ENCODE measurements at regions not wholly inside any gene's neighbourhood (a gene's known extent, or its start where the extent isn't known, plus 50 kb on each side); places are given as distances from the start of the nearest gene placed in this dataset.

DNA sequence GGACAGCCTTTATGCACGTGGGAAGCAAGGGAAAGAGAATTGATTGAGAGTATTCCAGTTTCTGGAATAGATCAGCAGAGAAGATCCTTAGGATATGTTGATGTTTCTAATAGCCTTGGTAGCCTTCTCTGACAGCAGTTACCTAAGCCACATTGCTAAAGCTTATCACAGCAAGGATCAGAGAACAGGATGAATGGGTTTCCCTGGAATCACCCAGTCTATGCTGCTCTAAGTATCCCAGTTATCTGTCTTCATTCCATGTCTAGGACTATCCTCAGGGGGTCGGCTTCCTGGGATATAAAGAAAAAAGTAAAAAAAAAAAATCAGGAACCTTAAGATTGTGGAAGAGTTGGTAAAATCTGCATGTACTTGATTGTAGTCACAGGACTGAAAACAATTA is 352.0 kb upstream of the AKR1E2 start:
- no peak for DNase-seq

DNA sequence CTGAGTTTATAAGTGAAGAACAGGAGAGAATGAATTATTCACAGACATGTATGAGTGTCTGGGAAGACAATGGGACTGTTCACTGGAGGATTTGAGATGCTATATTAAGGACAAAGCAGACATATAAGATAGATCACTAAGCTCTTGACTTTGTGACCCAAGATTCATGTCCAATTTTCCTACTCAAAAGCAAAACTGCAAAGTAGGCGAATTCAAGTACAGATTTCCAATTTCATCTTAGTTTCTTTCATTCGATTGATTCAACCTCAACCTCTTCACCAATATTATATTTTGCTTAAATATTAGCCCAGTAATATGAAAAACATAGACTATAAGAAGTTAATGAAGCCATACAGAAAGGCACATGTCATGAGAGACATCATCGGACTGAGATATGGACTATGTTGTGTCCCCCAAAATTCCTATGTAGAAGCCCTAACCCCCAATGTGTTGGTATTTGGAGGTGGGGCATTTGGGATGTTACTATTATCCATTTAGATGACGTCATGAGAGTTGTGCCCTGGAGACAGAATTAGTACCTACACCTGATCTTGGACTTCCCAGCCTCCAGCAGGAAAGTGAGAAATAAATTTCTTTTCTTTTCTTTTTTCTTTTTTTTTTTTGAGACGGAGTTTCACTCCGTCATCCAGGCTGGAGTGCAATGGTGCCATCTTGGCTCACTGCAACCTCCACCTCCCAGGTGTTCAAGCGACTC is 353.7 kb upstream of the AKR1E2 start:
- no peak for DNase-seq

DNA sequence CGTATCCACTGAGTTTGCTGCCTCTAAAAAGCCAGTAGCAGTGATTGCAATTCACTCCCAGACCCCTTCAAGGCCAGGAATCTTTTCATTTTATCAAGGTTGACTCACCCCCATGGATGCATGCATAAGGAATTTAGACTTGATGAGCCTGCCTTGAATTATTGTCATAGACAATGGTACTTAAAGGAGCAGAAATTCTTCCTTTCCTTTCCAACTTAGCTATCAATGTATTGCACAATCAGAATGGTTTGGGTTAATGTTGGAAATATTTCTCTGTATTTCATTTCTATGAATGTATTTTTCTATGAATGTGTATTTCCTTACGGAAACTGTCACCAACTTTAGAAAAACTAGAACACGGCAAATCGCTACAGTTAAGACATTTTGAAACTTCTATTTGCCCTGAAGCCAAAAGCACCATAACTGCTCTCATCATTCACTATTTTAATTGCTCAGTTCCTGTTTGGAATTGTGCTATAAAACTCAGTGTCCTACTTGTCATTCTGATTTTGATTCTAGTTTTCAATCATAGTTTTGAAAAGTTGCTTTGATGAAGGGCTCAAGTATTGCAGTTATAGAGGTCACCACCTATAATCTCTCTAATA is 355.7 kb upstream of the AKR1E2 start:
- DNase-seq = no peak

DNA sequence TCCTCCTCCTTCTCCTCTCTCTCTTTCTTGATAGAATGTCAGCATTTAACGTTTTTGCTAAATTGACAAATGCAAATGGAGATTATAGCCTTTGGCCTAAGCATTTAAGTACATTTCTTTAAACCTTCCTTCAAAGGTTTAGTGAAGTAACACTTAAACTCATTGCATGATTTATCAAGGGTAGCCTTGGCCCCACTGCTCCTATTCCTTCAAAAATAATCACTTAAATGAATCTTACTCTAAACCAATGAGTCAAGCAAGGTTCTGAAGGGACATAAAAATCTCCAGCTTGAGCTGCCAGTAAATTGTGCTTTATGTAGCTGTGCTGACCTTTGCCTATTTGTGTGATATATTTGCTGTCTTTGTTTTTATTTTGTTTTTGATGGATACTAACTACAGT is 358.5 kb upstream of the AKR1E2 start:
- no peak for DNase-seq

DNA sequence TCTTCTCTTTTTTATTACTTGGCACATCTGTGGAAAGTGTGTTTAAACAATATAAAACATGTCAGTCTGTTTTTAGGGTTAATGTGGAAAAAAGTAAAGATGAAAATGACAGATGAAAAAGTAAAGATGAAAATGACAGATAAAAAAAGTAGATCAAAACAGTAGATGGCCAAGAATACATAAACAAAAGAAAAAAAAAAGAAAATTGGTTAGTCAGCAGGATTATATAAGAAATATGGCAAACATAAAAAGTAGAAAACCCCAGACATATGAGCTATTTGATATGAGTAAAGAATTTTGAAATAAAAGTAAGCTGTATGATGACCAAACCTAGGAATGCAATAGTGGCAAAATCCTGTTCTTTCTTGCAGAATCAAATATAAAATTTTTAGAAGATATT is 365.7 kb upstream of the AKR1E2 start:
- no peak for DNase-seq

DNA sequence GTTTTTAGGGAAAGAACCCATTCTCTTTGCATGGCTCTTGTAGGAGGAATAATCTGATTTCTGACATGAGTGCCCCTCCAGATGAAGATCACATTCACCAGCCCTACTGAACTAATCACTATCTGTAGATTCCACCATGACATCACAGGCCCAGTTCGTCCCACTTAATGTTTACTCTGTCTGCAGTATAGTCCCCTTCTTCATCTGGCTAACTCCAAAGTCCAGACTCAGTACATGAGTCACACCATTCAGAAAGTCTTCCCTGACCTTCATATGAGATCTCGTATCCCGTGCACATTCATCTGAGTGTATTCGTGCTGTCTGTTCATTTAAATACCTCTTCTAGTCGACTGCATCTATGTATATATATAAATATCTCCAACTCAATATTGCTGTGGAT is 366.5 kb upstream of the AKR1E2 start:
- no peak for DNase-seq

DNA sequence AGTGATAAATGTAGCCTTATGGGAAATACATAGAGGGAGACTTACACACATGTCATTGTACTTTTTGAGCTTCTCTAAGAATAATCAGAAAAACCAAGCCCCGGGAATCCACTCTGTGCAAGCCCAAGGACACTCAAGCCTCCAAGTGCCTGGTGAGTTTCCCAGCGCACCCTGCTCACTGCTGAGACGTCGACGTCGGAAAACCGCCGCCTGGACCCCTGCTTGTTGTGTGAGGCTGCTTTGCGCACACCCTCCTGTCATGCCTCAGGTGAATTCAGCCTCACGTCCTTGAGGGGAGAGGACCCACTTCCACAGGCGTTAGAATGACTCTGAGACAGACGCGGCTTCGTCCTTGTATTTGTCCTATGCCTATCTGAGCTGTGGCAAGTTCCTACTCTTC is 368.4 kb upstream of the AKR1E2 start:
- no peak for DNase-seq

DNA sequence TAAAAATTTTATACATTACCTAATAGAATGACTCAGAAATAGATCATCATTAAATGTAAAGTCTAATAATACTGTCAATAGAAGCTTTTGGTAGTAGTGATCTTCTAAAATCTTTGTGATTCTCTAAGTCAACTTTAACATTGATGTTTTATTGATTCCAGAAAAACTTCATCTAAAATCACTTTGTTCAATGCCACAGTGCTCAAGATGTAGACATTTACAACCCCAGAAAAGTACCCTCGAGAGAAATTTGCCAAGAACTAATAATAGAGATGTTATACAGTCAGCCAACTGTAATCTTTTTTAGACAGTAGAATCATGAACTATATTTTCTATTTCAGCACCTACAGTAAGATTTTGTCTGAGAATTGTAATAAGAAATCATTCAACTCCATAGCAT is 369.2 kb upstream of the AKR1E2 start:
- no peak for DNase-seq

DNA sequence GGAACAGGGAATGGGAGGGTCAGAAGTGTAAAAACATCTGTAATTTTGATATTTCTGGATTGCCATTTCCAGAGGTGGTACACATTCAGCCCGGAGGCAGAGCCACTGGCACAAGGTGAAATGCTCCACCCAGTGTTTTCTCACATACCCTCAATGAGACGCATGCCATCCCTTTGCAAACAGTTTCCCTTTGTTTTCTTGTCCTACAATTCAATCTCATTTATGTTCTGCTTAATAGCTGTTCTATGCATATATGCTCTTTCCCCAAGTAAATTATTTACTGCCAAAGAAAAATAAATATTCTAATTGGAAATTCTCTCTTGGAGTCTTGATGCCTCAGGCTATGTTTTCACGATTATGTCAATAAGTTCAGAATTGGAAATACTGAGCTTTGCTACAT is 369.7 kb upstream of the AKR1E2 start:
- DNase-seq = no peak

DNA sequence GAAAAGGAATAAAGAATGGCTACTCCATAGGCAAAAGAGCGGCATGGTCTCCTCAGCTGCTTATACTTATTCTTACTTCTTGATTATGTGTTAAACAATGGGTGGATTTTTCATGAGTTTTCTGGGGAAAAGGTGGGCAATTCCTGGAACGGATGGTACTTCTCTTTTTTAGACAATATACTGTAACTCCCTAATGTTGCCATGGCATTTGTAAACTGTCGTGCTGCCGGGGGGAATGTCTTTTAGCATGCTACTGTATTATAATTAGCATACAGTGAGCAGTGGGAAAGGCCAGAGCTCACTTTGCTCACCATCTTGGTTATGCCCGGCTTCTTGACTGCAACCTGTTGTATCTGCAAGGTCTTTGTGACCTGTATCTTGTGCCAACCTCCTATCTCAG is 372.1 kb upstream of the AKR1E2 start:
- no peak for DNase-seq

DNA sequence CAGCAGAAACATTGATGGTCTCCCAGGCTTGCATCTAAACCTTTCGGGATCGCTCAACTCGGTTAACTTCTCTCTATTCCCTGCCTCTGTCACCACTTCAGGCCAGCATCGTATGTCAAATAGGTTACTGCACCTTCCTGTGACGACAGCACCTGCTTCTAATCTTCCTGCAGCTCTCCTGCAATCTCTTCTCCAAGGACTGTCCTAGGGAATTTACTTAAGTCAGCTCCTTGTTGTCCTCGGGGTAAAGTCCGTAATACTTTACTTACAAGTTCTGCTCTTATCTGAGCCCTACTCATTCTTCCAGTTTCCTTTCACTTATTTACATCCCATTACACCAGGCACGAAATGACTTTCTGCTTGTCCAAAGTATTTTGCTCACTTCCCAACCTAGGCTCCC is 372.7 kb upstream of the AKR1E2 start:
- DNase-seq = no peak

DNA sequence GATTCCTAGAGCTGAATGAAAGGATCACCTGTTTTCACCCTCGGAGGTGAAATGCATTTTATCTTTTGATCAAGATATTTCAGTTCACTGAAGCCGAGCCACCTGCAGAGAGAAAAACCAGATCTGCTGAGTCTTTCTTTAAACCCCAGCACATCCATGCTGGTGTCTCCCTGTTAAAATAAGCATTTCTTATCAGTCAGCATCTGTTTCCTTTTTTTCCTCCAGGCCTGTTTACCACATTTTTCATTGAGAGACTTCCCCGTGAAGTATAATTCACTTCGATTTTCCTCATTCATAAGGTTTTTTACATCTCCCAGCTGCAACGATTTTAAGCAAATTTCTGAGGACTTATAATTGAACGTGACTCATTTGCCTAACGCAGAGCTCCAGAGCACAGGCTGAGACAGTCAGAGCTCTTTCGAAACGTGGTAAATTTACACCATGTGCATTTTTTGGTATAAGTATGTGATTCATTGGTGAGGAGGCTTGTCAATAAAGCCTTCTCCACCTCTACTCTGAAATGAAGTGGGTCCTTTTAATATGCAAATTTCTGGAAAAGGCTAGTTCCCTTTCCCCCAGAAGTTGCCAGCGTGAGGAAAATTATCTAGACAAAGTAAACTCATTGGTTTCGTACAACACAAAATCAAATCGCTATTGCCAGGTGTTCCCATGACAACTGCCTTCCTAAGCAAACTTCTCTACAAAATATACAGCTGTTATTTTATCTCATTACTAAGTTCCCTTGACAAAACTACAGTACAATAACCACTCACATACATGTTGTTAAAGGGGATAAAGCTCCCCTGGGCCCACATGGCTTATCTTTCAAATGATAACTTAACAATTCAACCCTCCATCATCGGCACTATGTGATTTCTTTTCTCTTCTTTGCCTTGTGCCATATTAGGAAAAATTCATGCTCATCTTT is 374.8 kb upstream of the AKR1E2 start:
- no peak for DNase-seq

DNA sequence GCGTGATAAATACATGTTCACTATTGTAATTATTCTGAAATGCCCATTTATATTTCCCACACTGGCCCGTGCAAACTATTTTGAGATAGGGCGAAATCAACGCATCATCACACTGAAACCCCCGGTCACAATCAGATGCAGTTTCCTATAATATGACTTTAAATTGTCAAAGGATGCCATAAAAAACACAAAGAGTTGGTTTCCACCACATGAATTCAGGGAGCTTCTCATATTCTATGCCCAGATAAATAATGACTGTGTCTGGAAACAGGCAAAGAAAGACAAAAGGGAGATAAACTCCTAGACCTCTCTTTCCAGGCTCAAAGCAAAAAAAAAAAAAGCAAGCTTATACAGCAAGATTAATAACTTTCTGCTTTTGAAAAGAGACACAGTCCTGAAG is 375.8 kb upstream of the AKR1E2 start:
- no peak for DNase-seq

DNA sequence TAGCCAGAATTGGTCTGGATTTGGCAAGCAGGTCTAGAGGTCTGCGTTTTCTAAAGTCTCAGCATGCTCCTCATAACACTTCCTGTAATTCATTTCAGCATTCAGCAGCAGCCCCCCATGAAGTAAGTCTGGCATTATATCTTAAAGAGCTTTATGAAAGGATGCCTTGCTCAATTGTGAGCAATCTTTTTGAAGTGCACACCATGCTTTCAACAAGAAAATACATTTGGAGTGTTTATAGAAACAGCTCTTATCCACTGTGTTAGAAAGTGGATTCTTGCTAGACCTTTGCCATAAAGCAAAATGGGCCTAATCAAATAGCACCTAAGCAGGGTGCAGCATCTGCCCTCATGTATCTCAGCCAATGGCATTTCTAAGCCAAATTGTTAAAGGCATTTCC is 378.0 kb upstream of the AKR1E2 start:
- DNase-seq = no peak

DNA sequence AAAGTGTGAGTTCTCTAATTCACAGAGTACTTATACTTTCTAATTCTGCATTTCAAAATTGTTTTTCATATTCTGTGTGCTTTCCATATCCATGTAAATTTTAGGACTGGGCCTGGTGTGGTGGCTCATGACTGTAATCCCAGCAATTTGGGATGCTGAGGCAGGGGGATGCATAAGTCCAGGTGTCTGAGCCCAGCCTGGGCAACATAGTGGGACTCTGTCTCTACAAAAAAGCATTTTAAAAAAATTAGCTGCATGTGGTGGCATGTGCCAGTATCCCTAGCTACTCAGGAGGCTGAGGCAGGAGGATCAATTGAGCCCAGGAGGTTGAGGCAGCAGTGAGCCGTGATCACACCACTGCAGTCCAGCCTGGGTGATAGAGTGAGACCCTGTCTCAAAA is 382.6 kb upstream of the AKR1E2 start:
- no peak for DNase-seq

DNA sequence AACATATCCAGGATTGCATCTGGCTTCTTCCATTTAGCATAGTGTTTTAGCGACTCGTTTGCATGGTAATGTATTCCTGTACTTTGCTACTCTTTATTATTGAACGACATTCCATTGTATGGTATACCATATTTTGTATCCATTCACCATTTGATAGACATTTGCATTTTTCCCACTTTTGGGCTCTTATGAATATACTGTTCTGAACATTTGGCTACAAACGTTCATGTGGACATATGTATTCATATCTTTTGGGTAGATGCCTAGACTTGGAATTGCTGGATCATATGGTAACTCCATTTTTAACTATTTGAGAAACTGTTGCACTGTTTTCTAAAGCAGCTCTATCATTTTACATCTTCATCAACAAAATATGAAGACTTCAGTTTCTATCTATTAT is 383.7 kb upstream of the AKR1E2 start:
- DNase-seq = no peak

DNA sequence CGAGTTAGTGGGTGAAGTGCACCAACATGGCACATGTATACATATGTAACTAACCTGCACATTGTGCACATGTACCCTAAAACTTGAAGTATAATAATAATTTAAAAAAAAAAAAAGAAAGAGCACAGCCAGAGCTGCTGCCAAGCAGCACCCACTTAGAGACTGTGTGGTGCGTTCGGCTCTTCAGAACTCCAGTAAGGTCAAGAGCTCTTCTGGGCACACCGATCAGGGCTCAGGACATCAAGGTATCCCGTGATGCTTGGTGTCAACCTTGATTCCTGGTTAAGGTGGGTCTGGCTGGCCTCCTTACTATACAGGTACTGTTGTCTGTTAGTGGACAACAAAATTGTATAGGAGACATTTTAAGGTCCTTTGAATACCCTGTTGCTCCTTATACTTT is 385.7 kb upstream of the AKR1E2 start:
- no peak for DNase-seq

DNA sequence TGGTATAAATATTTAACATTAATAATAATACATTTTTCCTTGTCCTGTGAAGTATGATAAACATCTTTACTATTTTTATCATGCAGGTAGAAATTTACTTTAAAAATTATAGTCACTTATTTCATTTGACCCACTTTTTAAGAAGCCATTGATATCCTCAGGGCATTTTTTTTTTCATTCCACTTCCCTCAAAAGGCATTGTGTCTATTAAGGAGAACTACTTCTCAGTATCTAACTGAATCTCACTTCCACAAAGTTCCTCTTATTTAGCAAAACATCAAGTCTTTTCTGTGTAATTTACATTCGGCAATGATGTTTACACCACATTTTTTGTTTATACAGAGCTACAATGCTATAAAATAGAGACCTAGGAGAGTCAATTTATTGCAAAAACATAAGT is 388.2 kb upstream of the AKR1E2 start:
- no peak for DNase-seq

DNA sequence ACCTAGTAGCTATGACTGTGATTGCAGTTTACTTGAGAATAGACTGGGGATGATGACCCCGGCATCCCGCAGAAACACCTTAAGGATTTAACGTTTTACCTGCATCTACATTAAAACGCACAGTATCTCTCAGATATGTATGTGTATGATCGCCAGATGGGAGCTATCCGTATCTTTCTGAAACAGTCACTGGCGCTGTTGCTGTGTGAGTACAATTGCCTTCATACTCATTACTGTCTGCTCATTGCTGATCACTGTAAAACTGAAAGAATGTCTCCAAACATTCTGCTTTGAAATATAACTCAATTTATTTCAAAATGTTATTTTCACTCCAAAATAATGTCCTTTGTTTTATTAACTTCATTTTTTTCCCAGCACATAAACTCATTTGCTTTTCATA is 388.9 kb upstream of the AKR1E2 start:
- no peak for DNase-seq

DNA sequence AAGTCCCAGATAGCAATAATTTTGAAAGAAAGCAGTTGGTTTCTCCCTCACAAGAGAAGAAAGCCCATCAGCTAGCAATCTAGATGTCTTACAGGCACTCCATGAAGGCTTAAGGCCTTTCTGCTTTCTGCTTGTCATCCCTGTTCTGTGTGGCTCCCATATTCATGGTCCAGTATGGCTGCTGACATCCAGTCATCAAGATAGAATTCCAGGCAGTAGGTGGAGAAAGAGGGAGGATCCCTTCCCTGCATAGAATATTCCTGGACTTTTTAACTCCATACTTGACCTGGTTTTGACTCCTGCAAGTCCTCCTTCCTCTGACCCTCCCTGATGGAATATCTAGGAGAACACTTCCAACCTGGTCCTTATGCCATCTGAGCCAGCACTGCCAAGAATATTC is 389.9 kb upstream of the AKR1E2 start:
- DNase-seq = no peak

DNA sequence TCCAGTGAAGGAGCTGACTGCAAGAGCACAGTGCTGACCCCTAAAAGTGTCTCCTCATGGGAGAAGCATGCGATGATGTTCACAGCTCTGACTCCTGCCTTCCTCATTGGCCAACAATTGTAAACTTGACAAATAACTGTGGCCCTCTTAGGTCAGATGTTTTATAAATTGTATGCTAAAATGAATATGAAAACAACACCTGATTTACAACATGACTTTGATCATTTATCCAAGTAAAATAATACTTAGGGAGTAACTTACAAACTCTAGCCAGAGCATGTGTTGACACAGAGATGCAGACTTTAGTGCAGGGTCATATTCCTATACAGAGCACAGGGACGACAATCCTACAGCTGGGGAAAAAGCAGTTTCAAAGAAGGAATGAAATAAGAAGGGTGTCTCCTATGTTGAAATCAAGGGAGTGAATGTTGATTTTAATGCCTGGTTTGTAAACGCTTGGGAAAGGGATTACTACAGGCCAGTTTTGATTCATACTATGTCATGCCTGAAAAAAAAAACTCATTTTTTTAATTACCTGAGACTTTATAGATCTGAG is 391.4 kb upstream of the AKR1E2 start:
- DNase-seq = no peak

DNA sequence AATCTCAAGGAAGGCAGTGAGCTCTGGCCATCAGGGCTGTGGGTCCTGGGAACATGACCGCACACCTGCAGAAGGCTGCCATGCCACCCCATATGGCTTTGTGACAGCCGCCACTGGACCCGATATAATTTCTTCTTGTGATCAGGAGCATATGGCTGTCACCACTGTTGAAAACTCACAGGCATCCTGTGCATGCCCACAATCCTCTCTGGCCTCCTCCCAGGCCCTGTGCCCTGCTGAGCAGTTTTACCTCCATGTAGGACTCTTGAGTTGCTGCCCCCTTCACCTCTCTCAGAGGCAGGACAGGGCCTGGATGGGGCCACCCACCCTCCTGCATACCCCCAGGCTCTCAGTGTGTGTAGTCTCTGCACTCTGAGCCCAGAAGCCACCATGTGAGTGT is 391.9 kb upstream of the AKR1E2 start:
- DNase-seq = no peak

DNA sequence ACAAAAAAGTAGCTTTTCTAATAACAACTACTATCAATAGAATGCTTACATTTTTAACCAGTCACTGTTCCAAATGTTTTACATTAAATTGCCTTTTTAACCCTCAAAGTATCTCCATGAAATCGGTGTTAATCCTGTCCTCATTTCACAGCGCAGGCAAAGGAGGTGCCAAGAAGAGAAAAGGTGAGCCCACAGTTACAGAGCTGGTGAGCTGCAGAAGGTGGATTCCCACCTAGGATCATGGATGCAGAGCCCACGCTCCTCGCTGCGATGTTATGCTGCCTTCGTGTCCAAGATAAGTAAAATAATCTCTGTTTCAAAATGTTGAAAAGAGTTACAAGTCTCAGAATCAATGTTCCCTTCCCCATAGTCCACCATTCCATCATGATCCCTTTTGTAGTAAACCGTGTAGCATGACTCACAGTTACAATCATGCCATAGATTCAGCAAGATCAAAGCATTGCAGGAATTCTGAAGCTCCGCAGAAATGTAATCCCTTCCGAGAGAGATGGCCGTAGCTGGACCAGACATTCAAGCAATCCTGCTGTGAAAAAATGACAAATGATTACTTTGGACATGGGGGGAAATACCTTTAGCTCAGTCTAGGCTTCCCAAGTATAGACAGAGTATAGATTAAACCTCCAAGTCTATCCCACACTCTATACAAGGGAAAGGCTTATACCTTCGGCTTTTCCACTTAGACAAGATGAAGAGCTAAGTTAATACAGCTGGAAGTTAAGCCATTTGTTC is 394.7 kb upstream of the AKR1E2 start:
- no peak for DNase-seq
